ENCODE measurements at regions not wholly inside any gene's neighbourhood (a gene's known extent, or its start where the extent isn't known, plus 50 kb on each side); places are given as distances from the start of the nearest gene placed in this dataset.
"Not testable (repeated sequence)": the region's sequence is repeated elsewhere in the genome, so short reads cannot be mapped to it uniquely, and the experiment has no call there.

DNA sequence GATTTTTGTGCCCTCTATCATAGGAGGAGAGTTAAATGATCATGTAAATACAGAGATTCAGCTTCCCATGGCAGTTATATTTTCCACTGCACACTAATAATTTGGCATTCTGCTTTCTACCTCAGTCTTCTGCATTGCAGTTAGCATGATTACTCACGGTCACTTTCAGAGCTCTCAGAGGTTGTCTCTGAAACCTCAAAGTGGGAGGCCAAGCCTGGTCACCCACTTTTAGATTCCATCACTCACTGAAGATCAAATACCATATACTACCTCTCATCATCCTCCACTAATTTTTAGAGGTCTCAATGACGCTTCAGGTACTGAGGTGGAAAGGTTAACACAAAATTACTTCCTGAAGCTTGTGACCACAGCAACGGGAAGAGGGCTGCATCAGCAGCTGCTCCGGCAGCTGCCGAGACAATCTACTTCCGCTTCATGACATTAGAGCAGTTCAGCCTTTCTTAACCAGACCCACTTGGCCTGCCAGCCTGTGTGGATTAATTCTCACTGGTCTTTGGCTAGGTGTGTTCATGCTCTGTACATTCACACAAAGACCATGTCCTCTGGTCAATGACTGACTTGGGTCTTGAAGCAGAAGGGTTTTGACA, 416.4 kb upstream of the PDZRN3 start:
- DNase-seq (no peak), ATAC-seq (no peak)

DNA sequence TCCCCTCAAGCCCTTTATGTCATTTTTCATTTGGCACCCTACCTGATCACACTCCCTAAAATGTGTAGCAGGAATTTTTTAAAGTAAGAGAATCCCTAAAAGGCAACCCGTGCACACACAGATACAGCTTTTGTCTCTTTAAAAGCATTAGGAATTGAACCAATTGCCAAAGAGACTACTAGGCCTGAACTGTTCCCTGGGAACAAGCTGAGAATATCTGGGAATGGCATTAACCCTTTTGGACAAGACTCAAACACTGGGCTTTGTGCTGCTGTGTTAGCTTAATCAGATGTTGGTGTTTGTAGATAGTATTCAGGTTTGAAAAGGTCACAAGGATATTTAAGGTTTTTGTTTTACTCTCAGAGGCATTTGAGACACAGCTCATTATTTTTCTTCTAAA, 414.4 kb upstream of the PDZRN3 start:
- ATAC-seq (no peak), DNase-seq (no peak)
- intact Hi-C loops (cut with DNase I, micrococcal nuclease), result no loop called here

More for the DNA sequence above, 416.4 kb upstream of the PDZRN3 start:
- intact Hi-C loops (cut with DNase I, micrococcal nuclease), result no loop called here

DNA sequence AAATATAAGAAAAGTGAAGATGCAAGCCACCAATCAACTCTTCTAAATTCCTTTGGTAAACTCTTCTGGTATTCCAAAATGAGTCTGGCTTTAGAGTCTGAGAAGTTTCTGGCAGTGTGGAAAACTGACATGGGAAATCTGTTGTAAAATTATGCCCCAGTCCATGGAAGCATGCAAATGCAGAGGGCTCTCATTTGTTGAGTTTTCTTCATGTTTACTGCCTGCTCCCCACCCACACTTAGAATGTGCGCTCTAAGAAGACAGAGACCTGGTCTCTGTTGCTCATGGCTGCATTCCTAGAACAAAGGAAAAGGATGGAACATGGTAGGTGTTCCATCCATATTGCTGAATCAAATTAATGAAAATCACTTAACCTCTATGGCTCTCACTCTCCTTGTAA, 411.8 kb upstream of the PDZRN3 start:
- intact Hi-C loops (cut with DNase I, micrococcal nuclease), result no loop called here
- DNase-seq (no peak), ATAC-seq (no peak)

DNA sequence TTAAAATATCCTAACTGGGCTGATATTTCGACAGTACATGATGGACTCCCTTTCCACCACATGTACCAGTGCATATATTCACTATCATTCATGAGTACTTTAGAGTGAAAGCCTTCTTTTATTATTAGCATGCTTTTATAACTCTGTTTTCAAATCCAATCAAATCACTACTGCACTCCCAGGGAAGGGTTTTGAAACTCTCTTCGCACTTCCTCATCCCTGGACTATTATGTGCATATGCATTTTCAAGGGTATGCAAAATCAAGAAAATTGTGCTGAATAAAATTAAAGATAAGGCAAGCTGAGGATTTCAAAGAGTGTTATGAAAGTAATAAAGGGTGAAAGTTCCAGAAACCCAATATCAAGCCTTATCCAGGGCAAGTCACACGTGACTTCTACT, 411.4 kb upstream of the PDZRN3 start:
- intact Hi-C loops (cut with DNase I, micrococcal nuclease), result no loop called here
- ATAC-seq (no peak), DNase-seq (no peak)

DNA sequence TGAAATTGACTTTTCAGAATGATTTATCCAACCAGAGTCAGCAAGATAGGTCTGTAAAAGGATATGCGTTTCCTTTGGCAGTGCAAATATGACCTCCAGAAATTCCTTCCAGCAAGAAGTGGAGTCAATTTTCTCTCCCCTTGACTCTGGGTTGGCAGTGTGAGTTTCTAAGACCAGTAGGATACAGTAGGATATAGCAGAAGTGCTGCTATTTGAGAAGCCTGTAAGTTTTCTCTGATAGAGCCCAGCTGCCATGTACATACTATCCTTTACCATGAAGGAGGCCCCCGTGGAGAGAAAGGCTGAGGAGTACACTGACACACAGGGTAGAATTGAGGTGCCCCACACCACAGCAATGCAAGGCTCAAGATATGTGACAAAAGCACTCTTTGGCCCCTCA, 409.1 kb upstream of the PDZRN3 start:
- DNase-seq (no peak), ATAC-seq (no peak)
- intact Hi-C loops (cut with DNase I, micrococcal nuclease), result no loop called here

DNA sequence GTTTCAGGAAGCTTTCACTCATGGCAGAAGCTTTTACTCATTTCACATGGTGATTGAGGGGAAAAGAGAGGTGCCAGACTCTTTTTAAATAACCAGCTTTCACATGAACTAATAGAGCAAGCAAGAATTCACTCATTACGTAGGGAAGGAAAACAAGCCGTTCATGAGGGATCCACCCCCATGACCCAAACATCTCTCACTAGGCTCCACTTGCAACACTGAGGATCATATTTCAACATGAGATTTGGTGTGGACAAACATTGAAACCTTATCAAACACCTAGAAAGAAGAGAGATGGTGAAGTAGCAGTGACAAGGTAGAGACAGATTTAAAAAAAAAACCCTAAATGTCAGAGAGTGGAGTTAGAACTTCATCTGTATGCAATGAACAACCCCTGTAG, 408.6 kb upstream of the PDZRN3 start:
- no peak for DNase-seq
- intact Hi-C loops (cut with DNase I, micrococcal nuclease), result no loop called here
- no peak for ATAC-seq

DNA sequence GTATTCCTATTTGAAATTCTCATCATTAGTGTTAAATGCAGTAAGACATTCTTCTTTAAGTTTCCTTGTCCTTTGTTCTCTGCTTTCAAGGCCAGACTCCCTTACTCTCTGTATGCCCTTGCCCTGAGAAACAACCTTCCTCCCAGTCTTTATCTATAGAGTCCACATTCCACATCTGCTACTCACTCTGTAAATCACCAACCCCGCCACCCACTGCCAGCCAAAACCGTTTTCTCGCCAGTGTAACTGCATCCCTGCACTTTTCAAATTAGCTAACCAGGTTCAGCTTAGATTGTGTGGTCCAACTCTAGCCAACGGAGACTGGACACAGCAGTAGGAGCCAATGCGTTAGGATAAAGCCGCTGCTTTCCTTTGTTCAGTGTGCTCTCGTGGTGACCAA, 402.4 kb upstream of the PDZRN3 start:
- DNase-seq (no peak), ATAC-seq (no peak)
- intact Hi-C loops (cut with DNase I, micrococcal nuclease), result no loop called here

DNA sequence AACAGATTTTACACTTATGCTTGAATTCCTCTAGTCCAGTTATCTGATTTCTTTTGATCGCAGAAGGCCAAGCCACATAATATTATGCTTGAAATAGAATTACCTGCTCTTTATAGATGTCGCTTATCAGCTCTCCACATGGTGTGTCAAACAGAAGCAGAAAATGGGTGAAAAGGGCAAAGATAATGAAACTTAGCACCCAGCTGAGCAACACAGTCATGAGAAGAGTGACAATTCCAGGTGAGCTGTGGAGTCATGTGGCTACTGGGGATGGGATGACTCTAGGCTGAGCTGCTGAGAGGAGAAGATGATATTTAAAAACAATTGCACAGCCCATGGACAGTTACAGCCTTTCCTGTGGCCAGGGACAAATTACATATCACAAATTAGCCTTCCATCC, 398.7 kb upstream of the PDZRN3 start:
- no peak for ATAC-seq
- no peak for DNase-seq
- intact Hi-C loops (cut with DNase I, micrococcal nuclease), result no loop called here

DNA sequence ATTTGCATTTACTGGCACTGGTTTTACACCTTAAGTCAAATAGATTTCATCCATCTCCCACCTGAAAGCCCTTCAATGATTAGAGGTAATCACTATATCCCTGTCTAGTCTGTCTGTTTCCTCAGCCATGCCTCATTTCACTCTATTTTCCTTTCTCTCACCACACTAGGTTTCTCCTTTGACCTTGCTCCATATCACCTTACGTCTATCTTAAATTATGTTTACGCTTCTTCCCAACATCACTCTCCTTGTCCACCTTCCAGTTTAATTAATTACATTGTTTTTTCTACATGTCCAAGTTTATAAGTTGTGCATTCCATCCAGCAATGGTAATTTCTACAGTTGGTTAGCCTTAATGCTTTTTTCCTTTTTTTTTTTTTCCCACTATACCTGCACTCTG, 396.7 kb upstream of the PDZRN3 start:
- ATAC-seq (no peak), DNase-seq (no peak)
- intact Hi-C loops (cut with DNase I, micrococcal nuclease), result no loop called here

DNA sequence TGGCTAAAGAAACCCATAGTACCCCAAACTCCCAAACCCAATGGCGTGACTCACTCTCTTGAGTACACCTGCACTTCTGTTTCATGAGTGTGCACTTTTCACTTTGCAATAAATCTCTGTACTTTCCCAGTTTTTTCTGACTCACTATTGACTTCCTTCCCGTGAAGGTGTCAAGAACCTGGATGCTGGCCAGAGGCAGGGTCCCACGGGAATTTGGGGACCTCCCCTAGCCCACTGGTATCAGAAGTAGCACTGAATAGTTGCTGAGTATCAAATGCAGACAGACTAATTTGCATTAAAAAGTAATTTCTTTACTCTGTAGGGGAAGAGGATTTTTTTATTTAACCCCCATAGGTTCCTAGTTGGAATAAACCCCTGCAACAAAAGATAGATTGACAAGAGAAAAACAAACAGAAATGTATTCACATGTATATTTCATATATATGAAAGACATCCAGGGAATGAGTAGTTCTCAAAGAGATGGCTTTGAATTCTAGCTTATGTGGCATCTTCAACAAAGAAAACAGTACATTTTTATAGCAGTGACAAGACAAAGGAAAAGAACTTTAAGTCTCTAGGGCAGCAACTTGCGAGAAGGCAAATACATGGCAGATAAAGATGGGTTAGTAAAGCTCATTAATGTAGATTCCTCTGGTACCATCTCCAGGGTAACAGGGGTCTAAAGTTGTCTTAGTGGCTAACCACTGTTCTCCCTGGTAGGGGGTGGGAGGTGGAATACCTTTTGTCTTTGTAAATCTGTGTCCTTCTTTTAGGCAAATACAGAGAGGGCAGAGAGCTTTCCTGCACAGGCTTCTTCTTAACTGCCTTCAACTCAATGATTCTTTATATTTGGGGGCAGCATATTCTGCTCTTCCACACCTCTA, 385.5 kb upstream of the PDZRN3 start:
- DNase-seq (no peak), ATAC-seq (no peak)
- intact Hi-C loops (cut with DNase I, micrococcal nuclease), result no loop called here

DNA sequence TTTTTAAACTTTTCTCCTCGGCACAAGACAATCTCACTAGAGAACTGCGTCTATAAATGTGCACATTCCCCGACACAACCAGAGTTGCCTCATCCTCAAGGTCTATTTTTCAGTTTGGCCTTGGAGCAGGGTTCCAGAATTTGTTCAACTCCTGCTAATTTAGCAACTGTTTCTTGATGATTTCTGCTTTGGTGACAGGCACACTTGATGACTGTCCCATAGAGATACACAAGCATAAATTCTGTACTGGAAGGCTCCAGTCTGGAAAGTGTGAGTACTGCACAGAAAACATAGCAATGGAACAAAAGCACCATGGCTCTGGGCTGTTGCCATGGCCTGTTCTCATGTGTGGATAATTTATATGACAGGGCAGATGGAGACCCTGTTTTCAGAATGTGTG, 379.6 kb upstream of the PDZRN3 start:
- intact Hi-C loops (cut with DNase I, micrococcal nuclease), result no loop called here
- no peak for ATAC-seq
- DNase-seq, result no peak

DNA sequence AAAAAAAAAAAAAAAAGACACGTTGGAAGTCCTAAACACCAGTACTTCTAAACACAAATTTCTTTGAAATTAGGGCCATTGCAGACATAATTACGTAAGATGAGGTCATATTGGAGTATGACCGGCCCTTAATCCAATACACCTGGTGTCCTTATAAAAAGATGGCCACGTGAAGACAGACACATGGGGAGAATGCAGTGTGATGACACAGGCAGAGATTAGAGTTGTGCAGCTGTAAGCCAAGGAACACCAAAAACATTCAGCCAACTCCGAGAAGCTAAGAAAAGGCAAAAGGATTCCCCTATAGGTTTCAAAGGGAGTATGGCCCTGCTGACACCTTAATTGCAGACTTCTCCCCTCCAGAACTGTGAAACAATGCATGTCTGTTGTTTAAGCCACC, 379.0 kb upstream of the PDZRN3 start:
- ATAC-seq (no peak), DNase-seq (no peak)
- intact Hi-C loops (cut with DNase I, micrococcal nuclease), result no loop called here

DNA sequence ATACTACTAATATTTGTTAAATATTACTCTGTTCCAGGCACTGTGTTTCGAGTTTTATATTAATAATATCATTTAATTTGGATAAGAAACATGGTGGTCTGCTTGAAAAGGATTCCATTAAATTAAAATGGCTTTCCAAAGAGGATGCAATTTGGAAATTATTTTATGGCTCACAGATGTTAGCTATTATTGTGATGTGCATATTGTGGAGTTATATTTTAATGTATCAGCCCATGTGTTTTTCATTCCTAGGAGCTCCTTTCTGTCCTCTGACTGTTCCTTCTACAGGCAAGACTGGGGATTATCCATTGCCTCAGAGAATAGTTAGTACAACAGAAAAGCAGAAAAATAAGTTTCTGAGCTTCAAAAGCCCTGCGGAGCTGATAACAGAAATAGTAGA, 376.7 kb upstream of the PDZRN3 start:
- no peak for ATAC-seq
- no peak for DNase-seq
- intact Hi-C loops (cut with DNase I, micrococcal nuclease), result no loop called here

DNA sequence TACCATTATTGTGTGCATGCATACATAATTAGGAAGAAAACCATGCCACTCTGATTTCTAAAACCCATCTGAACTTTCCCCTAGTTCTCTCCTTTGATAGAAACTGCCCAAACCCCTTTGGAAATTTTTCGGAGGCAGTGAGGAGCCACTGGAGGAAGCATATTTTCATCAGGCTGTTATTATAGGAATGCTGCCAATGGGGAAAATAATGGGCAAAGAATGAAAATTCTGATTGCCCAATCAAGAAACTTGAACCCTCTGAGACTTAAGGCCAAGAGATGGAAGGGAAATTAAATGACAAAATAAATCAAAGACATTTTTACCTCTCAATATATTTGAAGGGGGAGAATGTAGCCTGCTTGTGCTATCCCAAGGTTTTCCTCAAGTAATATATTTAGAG, 376.0 kb upstream of the PDZRN3 start:
- no peak for DNase-seq
- intact Hi-C loops (cut with DNase I, micrococcal nuclease), result no loop called here
- ATAC-seq, result no peak

DNA sequence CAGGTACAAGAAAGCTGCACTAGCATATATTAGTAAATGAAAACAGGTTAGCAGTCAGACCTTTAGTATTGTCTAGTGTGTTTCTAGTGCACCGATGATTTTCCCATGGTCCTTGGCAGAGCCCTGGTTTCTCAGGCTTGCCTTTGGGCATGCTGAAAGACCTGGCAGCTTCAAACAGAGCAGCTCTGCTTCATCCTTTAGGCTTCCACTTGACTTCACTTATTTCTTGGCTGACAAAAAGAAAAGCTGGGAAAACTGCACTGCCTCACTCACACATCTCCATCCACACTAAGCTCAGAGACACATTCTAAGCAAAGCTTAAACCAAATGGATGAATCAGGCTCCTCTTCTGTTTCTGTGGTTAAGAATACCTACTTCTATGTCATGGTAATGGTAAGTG, 374.8 kb upstream of the PDZRN3 start:
- intact Hi-C loops (cut with DNase I, micrococcal nuclease), result no loop called here

DNA sequence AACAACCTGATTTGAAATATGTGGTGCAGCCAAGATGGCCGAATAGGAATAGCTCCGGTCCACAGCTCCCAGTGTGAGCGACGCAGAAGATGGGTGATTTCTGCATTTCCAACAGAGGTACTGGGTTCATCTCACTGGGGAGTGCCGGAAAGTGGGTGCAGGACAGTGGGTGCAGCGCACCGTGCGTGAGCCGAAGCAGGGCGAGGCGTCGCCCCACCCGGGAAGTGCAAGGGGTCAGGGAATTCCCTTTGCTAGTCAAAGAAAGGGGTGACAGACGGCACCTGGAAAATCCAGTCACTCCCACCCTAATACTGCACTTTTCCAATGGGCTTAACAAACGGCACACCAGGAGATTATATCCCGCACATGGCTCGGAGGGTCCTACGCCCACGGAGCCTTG, 365.9 kb upstream of the PDZRN3 start:
- ATAC-seq; intact Hi-C loops (cut with DNase I, micrococcal nuclease); DNase-seq: not testable (repeated sequence)

More for the DNA sequence above, 374.8 kb upstream of the PDZRN3 start:
- no peak for DNase-seq
- no peak for ATAC-seq

DNA sequence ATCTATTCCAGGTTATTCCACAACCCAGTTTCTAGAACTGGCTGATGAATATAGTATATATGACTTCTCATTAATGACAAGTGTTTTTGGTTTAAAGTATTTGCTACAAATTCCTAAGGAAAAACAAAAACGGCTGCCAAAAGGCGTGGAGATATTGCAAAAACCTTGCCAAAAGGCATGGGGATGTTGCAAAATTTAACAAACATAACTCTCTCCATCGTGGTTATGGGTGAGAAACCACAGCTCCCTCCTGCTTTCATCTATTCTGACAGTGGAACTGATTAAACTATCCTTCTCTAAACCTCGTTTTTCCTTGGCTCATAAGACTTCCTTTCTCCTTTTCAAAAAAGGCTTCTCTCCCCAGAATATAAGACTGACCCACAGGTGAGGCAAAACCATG, 342.0 kb upstream of the PDZRN3 start:
- no peak for ATAC-seq
- DNase-seq, result no peak
- intact Hi-C loops (cut with DNase I, micrococcal nuclease), result no loop called here

DNA sequence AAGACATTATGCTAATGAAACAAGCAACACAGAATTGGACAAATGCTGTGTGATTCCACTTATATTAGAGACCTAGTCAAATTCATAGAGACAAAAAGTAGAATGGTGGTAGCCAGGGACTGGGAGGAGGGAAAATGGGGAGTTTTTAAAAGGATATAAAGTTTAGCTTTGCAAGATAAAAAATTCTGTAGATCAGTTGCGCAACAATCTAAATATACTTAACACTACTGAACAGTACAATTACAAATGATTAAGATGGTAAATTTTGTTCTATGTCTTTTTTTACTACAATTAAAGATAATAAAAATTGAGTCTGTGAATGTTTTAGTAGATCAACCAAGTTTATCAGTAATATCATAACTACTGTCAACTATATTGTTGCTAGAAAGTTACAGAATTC, 340.1 kb upstream of the PDZRN3 start:
- DNase-seq (no peak), ATAC-seq (no peak)
- intact Hi-C loops (cut with DNase I, micrococcal nuclease), result no loop called here

DNA sequence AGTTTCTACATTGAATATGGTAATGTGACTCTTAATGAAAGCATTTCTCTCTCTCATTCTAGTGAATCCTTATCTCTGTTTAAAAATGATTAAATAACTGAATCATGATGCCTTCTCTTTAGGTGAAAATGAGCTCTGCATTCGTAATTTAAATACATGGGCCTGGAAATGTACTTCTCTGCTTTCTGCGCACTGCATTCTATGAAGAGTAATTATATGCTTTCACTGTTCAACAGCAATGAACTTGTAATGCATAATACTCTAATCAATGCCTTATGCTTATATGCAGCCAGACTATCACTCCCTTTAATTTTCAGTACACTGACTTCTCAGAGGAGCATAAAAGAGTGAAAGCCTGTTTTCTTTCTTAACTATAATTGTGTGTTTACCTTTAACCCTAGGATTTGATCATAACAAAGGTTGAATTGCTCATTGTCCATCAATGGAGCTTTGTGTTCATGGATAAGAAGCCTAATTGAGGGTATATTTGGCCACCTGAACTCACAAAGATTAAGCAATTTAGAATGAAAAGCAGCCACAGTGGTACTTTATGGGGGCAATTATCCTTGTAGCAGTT, 330.8 kb upstream of the PDZRN3 start:
- ATAC-seq (peak; percentile 41), DNase-seq (no peak)
- intact Hi-C loops (cut with DNase I, micrococcal nuclease), result no loop called here

DNA sequence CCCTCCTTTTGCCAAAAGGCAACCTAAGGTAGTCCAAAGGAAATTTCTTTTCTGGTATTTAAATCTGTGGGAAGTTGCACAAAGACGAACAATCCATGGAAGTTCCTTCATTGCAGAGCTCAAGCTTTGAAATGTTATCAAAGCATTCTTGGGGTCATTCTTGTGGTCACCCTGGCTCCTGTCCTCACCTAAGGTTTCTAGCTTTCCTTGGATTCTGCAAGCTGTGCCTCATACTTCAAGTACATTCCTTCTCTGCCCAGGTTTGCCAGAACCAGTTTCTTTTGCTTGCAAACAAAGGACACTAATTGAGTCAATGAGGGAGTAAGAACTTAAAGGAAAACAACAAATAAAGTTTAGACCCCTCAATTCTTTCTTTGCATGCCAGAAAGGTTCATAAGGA, 329.8 kb upstream of the PDZRN3 start:
- ATAC-seq (no peak), DNase-seq (no peak)
- intact Hi-C loops (cut with DNase I, micrococcal nuclease), result no loop called here
